PC-9 (cell line): ENCODE measurements at regions not wholly inside any gene's neighbourhood (a gene's known extent, or its start where the extent isn't known, plus 50 kb on each side); places are given as distances from the start of the nearest gene placed in this dataset.

Experiments used
- CTCF ChIP-seq: fragments of 200-600 bp; sonication (generic); conservative IDR thresholded peaks from 2 replicates; pipeline ENCODE4 v1.6.1; 2017; ENCODE audit warnings: mixed run types, antibody characterized with exemption, mild to moderate bottlenecking, moderate library complexity
- EZH2 ChIP-seq: fragments of 200-600 bp; sonication (generic); IDR thresholded peaks from 2 replicates; pipeline ENCODE4 v1.8.0; 2017; ENCODE audit warnings: antibody characterized with exemption, low read depth

GRCh38 chr14:38145142-38145541, 62.6 kb upstream of the SSTR1 start:
- TF ChIP-seq CTCF: no peak
- no peak for TF ChIP-seq EZH2
